CD8-positive, alpha-beta memory T cell (primary cell): ENCODE measurements at regions not wholly inside any gene's neighbourhood (a gene's known extent, or its start where the extent isn't known, plus 50 kb on each side); places are given as distances from the start of the nearest gene placed in this dataset.
"Not testable (repeated sequence)": the region's sequence is repeated elsewhere in the genome, so short reads cannot be mapped to it uniquely, and the experiment has no call there.

ENCODE experiments used
- CTCF ChIA-PET: fragments of 350-600 bp; sonication (Branson Sonifier 250); formaldehyde crosslinking; loops from one replicate; lab custom pipeline; 2021; ENCODE audit warnings: antibody characterized with exemption; lab: Charles Lee
- POLR2A ChIA-PET: fragments of 350-600 bp; sonication (Branson Sonifier 250); formaldehyde crosslinking; loops from one replicate; lab custom pipeline; 2021; ENCODE audit warnings: antibody characterized with exemption; lab: Charles Lee
- DNase-seq, 5 donors: peaks; one replicate each; pipeline versions ENCODE4 v3.0.0 to v3.0.0-alpha.2; 2020 to 2022; ENCODE audit warnings: mixed read lengths in 1 of 5
- H3K27ac ChIP-seq: one replicate; pipeline ENCODE4 v1.7.0; 2013; ENCODE audit warnings: low read depth, mild to moderate bottlenecking, low read length, moderate library complexity
- H3K27me3 ChIP-seq: 2 replicates; pipeline ENCODE4 v1.7.0; 2013; ENCODE audit warnings: low read length, mild to moderate bottlenecking; ENCODE audit not compliant: insufficient read depth, poor library complexity, severe bottlenecking
- H3K36me3 ChIP-seq: 2 replicates; pipeline ENCODE4 v1.7.0; 2013; ENCODE audit warnings: mild to moderate bottlenecking, low read length, moderate library complexity; ENCODE audit not compliant: insufficient read depth
- H3K4me1 ChIP-seq: 2 replicates; pipeline ENCODE4 v1.7.0; 2013; ENCODE audit warnings: mild to moderate bottlenecking, low read length, moderate library complexity; ENCODE audit not compliant: insufficient read depth
- H3K4me3 ChIP-seq: 2 replicates; pipeline ENCODE4 v1.7.0; 2013; ENCODE audit warnings: mild to moderate bottlenecking, low read length
- H3K9me3 ChIP-seq: 2 replicates; pipeline ENCODE4 v1.7.0; 2013; ENCODE audit warnings: mild to moderate bottlenecking, low read length
- H3K27ac Mint-ChIP-seq, 8 donors: one replicate each; pipeline ENCODE4 v1.8.0; 2020 to 2021; ENCODE audit warnings: mixed read lengths in 8 of 8, mild to moderate bottlenecking in 6 of 8, inconsistent platforms in 3 of 8, moderate library complexity in 3 of 8
- H3K27me3 Mint-ChIP-seq, 2 donors: one replicate each; pipeline ENCODE4 v1.8.0; 2020 to 2021; ENCODE audit warnings: mixed read lengths in 2 of 2, mild to moderate bottlenecking in 1 of 2, moderate library complexity in 1 of 2
- H3K36me3 Mint-ChIP-seq, 3 donors: one replicate each; pipeline ENCODE4 v1.8.0; 2020 to 2021; ENCODE audit warnings: mixed read lengths in 3 of 3, inconsistent platforms in 1 of 3, mild to moderate bottlenecking in 1 of 3
- H3K4me1 Mint-ChIP-seq, 3 donors: one replicate each; pipeline ENCODE4 v1.8.0; 2020 to 2021; ENCODE audit warnings: mixed read lengths in 3 of 3, inconsistent platforms in 1 of 3, mild to moderate bottlenecking in 1 of 3
- H3K4me3 Mint-ChIP-seq, 7 donors: one replicate each; pipeline ENCODE4 v1.8.0; 2020 to 2021; ENCODE audit warnings: mixed read lengths in 7 of 7, mild to moderate bottlenecking in 6 of 7, moderate library complexity in 4 of 7, inconsistent platforms in 2 of 7
- H3K9me3 Mint-ChIP-seq, 5 donors: one replicate each; pipeline ENCODE4 v1.8.0; 2020 to 2022; ENCODE audit warnings: mixed read lengths in 5 of 5, mild to moderate bottlenecking in 3 of 5, moderate library complexity in 2 of 5, inconsistent platforms in 1 of 5

DNA sequence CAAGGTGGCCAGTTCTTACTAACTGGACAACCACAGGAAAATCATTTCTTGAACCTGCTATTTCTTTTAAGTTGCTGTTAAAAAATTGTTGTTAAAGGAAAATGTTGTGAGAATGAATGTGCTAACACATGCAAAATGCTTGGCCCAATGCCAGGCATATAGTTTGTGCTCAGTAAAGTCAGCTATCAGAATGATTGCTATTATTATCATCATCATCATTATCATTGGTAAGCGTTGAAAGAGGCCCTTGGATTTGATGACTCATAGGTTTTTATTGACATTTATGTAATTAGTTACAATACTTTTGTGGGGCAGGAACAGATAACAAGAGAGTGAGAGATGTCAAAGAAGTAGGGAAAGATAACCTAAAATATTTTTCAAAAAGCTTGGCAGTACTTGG, 394.2 kb upstream of the ZEB2 start:
- Histone ChIP-seq H3K4me1 (no peaks in the 10 kb centered on the region), H3K27ac (no peak overlapping the region), H3K4me3 (no peak overlapping the region), H3K27me3 (no peaks in the 10 kb centered on the region), H3K9me3 (no peaks in the 10 kb centered on the region), H3K36me3 (no peaks in the 10 kb centered on the region)
- POLR2A ChIA-PET, result no interaction called here
- no peak overlapping the region for H3K4me3 Mint-ChIP-seq
- DNase-seq, result no peak
- peaks cover 0 to 4% (median 0%) of the 10 kb centered on the region in 3 donors for H3K4me1 Mint-ChIP-seq
- CTCF ChIA-PET, result no interaction called here
- H3K27ac Mint-ChIP-seq, result no peak overlapping the region
- no peaks in the 10 kb centered on the region for H3K36me3 Mint-ChIP-seq
- peaks cover 3 to 4% of the 10 kb centered on the region in 2 donors for H3K27me3 Mint-ChIP-seq
- H3K9me3 Mint-ChIP-seq, result peaks cover 0 to 5% (median 0%) of the 10 kb centered on the region in 5 donors

DNA sequence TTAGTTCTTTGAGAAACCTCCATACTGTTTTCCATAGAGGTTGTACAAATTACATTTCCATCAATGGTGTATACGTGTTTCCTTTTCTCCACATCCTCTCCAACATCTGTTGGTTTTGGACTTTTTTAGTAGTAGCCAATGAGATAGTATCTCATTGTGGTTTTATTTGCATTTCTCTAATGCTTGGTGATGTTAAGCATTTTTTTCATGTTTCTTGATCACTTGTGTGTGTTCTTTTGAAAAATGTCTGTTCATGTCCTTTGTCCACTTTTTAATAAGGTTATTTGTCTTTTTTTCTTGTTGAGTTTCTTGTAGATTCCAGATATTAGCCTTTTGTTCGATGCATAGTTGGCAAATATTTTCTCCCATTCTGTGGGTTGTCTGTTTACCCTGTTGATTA, 392.3 kb upstream of the ZEB2 start:
- peaks cover 2 to 7% of the 10 kb centered on the region in 2 donors for H3K27me3 Mint-ChIP-seq
- Histone ChIP-seq H3K27me3 (no peaks in the 10 kb centered on the region), H3K36me3 (no peaks in the 10 kb centered on the region), H3K4me3 (no peak overlapping the region), H3K27ac (no peak overlapping the region), H3K9me3 (no peaks in the 10 kb centered on the region), H3K4me1 (no peaks in the 10 kb centered on the region)
- H3K4me3 Mint-ChIP-seq, result no peak overlapping the region
- DNase-seq, result no peak
- peaks cover 0 to 5% (median 0%) of the 10 kb centered on the region in 5 donors for H3K9me3 Mint-ChIP-seq
- no peak overlapping the region for H3K27ac Mint-ChIP-seq
- ChIA-PET POLR2A (no interaction called here), CTCF (no interaction called here)
- H3K36me3 Mint-ChIP-seq, result no peaks in the 10 kb centered on the region
- peaks cover 0 to 4% (median 0%) of the 10 kb centered on the region in 3 donors for H3K4me1 Mint-ChIP-seq

DNA sequence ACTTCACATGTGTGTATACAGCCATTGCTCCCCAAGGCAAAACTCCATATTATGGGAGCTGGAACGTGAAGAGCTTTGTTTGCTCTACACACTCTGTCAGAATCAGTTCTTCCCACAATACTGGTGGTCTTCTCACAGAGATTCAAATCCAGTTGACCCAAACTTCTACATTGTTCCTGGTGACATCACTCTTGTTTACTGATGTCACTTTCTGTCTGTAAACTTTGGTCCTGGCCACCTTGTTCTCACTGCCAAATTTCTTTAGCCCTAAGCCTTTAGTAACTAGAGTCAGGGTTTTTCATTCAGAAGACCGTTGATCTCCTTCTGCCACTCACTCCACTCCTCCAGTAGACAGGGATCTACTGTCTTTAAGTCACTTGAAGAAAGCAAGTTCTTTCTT, 386.0 kb upstream of the ZEB2 start:
- Histone ChIP-seq H3K4me1 (no peaks in the 10 kb centered on the region), H3K27me3 (no peaks in the 10 kb centered on the region), H3K27ac (no peak overlapping the region), H3K9me3 (no peaks in the 10 kb centered on the region), H3K4me3 (no peak overlapping the region), H3K36me3 (no peaks in the 10 kb centered on the region)
- ChIA-PET POLR2A (no interaction called here), CTCF (no interaction called here)
- peaks cover 3 to 20% of the 10 kb centered on the region in 2 donors for H3K27me3 Mint-ChIP-seq
- H3K4me1 Mint-ChIP-seq, result no peaks in the 10 kb centered on the region
- DNase-seq, result no peak
- no peak overlapping the region for H3K4me3 Mint-ChIP-seq
- no peak overlapping the region for H3K27ac Mint-ChIP-seq
- H3K36me3 Mint-ChIP-seq, result peaks cover 0 to 4% (median 0%) of the 10 kb centered on the region in 3 donors
- H3K9me3 Mint-ChIP-seq, result peaks cover 0 to 6% (median 3%) of the 10 kb centered on the region in 5 donors

DNA sequence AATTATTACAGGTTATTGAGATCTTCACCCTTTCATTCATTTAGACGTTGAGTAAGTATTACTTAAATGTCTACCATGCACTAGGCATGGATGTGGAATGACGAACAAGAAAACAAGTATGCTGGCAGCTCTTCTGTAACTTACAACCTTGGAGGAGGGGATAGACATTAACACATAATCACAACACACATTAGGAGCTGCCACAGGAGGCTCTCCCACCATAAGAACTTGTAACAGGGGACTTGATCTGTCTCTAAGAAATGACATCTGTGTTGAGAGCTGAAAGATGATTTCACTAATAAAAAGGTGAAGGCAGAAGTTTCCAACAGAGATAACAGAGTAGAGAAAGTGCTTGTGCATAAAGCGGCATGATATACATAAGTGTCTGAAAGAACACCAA, 384.7 kb upstream of the ZEB2 start:
- H3K9me3 Mint-ChIP-seq, result peaks cover 0 to 11% (median 6%) of the 10 kb centered on the region in 5 donors
- no peak overlapping the region for H3K27ac ChIP-seq
- POLR2A ChIA-PET, result no interaction called here
- no peak for DNase-seq
- no peaks in the 10 kb centered on the region for H3K4me1 Mint-ChIP-seq
- H3K9me3 ChIP-seq, result no peaks in the 10 kb centered on the region
- H3K27me3 Mint-ChIP-seq, result peaks cover 3 to 17% of the 10 kb centered on the region in 2 donors
- H3K4me3 ChIP-seq, result no peak overlapping the region
- no peak overlapping the region for H3K27ac Mint-ChIP-seq
- H3K36me3 Mint-ChIP-seq, result peaks cover 0 to 4% (median 0%) of the 10 kb centered on the region in 3 donors
- H3K27me3 ChIP-seq, result no peaks in the 10 kb centered on the region
- no peaks in the 10 kb centered on the region for H3K4me1 ChIP-seq
- H3K36me3 ChIP-seq, result no peaks in the 10 kb centered on the region
- CTCF ChIA-PET, result no interaction called here
- no peak overlapping the region for H3K4me3 Mint-ChIP-seq

DNA sequence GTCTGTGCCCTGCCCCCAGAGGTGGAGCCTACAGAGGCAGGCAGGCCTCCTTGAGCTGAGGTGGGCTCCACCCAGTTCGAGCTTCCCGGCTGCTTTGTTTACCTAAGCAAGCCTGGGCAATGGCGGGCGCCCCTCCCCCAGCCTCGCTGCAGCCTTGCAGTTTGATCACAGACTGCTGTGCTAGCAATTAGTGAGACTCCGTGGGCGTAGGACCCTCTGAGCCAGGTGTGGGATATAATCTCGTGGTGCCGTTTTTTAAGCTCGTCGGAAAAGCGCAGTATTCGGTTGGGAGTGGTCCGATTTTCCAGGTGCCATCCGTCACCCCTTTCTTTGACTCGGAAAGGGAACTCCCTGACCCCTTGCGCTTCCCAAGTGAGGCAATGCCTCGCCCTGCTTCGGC, 383.1 kb upstream of the ZEB2 start:
- H3K4me3 ChIP-seq, CTCF ChIA-PET, H3K4me3 Mint-ChIP-seq, H3K36me3 ChIP-seq, H3K27me3 ChIP-seq, DNase-seq, H3K4me1 Mint-ChIP-seq, H3K27ac Mint-ChIP-seq, H3K4me1 ChIP-seq, H3K27ac ChIP-seq, POLR2A ChIA-PET, H3K36me3 Mint-ChIP-seq, H3K9me3 ChIP-seq: not testable (repeated sequence)
- peaks cover 0 to 11% (median 6%) of the 10 kb centered on the region in 5 donors for H3K9me3 Mint-ChIP-seq
- peaks cover 3 to 17% of the 10 kb centered on the region in 2 donors for H3K27me3 Mint-ChIP-seq

DNA sequence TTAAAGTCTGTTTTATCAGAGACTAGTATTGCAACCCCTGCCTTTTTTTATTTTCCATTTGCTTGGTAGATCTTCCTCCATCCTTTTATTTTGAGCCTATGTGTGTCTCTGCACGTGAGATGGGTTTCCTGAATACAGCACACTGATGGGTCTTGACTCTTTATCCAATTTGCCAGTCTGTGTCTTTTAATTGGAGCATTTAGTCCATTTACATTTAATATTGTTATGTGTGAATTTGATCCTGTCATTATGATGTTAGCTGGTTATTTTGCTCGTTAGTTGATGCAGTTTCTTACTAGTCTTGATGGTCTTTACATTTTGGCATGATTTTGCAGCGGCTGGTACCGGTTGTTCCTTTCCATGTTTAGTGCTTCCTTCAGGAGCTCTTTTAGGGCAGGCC, 381.5 kb upstream of the ZEB2 start:
- H3K27ac ChIP-seq, H3K36me3 ChIP-seq, POLR2A ChIA-PET, DNase-seq, H3K27ac Mint-ChIP-seq, CTCF ChIA-PET, H3K4me3 Mint-ChIP-seq, H3K9me3 ChIP-seq, H3K4me1 Mint-ChIP-seq, H3K4me3 ChIP-seq, H3K27me3 ChIP-seq, H3K36me3 Mint-ChIP-seq, H3K4me1 ChIP-seq: not testable (repeated sequence)
- Mint-ChIP-seq H3K9me3 (peaks cover 0 to 11% (median 6%) of the 10 kb centered on the region in 5 donors), H3K27me3 (peaks cover 3 to 13% of the 10 kb centered on the region in 2 donors)

DNA sequence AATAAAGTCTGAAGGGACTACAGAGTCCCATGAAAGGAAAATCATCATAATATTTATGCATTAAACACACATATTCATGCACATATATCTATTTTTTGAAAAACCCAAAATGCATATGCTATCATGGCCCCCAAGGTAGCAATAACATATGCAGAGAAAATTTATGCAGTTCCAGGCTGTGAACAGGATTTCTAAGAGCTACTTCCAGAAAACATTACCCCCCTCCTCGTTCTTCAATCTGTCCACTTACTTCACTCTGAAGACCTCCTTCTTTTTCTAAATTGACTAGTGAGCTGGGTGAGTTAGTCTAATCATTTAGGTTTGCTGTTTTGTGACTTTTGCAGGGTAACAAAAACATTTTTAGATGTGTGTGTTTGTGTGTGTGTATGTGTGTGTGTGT, 376.4 kb upstream of the ZEB2 start:
- no peak overlapping the region for H3K4me3 ChIP-seq
- no peaks in the 10 kb centered on the region for H3K36me3 Mint-ChIP-seq
- no peak overlapping the region for H3K4me3 Mint-ChIP-seq
- H3K9me3 ChIP-seq, result no peaks in the 10 kb centered on the region
- no peaks in the 10 kb centered on the region for H3K27me3 ChIP-seq
- H3K27ac Mint-ChIP-seq, result no peak overlapping the region
- peaks cover 0 to 9% (median 3%) of the 10 kb centered on the region in 5 donors for H3K9me3 Mint-ChIP-seq
- no peaks in the 10 kb centered on the region for H3K27me3 Mint-ChIP-seq
- no peaks in the 10 kb centered on the region for H3K4me1 ChIP-seq
- ChIA-PET CTCF (no interaction called here), POLR2A (no interaction called here)
- no peaks in the 10 kb centered on the region for H3K36me3 ChIP-seq
- no peak for DNase-seq
- no peak overlapping the region for H3K27ac ChIP-seq
- no peaks in the 10 kb centered on the region for H3K4me1 Mint-ChIP-seq

DNA sequence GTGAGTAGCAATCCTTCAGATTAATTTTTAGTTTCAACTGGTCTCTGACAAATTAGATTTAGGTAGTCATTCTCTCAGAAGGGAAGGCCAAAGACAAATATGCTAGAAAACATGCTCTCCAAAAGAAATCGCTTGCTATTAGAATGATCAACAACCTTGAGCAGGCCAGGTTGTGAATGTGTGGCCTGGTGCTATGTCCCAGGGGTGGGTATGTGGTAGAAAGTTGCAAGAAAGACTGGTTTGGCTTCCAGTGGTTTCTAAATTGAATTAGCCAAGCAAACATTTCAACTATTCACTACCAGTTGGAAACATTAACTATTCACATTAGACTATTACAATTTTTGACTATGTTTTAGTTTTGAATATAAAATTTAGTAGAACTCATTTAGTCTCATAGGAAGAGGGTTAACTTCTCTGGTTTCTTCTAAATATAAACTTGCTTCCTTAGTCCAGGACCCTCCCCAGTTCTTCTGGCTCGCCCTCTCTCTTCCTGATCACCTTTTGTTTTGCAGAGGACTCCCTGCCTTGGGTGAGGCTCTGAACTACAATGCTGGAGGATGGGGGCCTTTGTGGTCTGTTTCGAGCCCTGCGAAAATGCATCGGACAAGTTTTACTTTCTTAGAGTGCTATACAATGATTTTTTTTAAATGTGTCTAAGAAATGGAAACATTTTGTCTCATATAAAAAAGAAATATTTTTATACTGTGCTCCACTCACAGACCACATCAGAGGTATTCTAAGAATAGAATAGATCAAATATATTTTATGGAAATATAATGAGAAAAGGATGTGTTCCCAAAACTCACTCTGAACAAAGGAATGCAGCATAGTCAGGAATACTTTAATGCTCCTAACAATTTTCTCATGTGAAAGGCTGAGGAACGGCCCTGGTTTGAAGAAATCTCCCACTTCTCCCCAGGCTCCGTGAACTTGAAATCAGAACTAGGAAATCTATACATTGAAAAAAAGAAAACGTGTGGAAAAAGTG, 375.0 kb upstream of the ZEB2 start:
- H3K27ac Mint-ChIP-seq, result no peak overlapping the region
- H3K9me3 Mint-ChIP-seq, result no peaks in the 10 kb centered on the region
- Histone ChIP-seq H3K4me3 (no peak overlapping the region), H3K27me3 (no peaks in the 10 kb centered on the region), H3K27ac (no peak overlapping the region), H3K36me3 (no peaks in the 10 kb centered on the region), H3K4me1 (no peaks in the 10 kb centered on the region), H3K9me3 (no peaks in the 10 kb centered on the region)
- no peak overlapping the region for H3K4me3 Mint-ChIP-seq
- ChIA-PET CTCF (no interaction called here), POLR2A (no interaction called here)
- no peaks in the 10 kb centered on the region for H3K4me1 Mint-ChIP-seq
- no peak for DNase-seq
- peaks cover 0 to 3% of the 10 kb centered on the region in 2 donors for H3K27me3 Mint-ChIP-seq
- no peaks in the 10 kb centered on the region for H3K36me3 Mint-ChIP-seq
